C4-2B (cell line): ENCODE measurements at regions not wholly inside any gene's neighbourhood (a gene's known extent, or its start where the extent isn't known, plus 50 kb on each side); places are given as distances from the start of the nearest gene placed in this dataset.

ENCODE experiments used
- H3K27ac ChIP-seq: fragments of 450-650 bp; 2 replicates; pipeline ENCODE4 v1.5.1; 2017
- CTCF ChIP-seq: fragments of 450-650 bp; conservative IDR thresholded peaks from 2 replicates; pipeline ENCODE4 v1.5.1; 2017; ENCODE audit warnings: mild to moderate bottlenecking
- ZFX ChIP-seq: fragments of 450-650 bp; IDR thresholded peaks from 2 replicates; pipeline ENCODE4 v1.6.1; 2017

DNA sequence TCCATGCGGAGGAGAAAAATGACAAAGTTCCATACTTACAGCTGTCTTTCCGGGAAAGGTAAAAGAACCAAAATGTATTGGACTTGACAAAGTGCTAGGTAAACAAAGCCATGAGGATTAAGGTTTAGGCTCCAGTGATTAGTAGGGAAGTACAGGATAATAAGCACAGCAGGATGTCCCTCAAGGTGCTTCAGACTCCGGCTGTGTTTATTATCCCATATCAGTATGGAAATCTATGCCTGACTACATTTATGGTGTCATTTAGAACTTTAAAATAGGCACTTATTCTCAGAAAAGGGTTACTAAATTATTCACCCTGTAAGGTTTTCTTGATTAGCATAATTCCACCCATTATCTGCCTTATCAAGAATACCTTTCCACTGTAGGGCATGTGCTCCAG, 136.3 kb upstream of the CCDC68 start:
- TF ChIP-seq CTCF (no peak), ZFX (no peak)
- no peak overlapping the region for H3K27ac ChIP-seq

DNA sequence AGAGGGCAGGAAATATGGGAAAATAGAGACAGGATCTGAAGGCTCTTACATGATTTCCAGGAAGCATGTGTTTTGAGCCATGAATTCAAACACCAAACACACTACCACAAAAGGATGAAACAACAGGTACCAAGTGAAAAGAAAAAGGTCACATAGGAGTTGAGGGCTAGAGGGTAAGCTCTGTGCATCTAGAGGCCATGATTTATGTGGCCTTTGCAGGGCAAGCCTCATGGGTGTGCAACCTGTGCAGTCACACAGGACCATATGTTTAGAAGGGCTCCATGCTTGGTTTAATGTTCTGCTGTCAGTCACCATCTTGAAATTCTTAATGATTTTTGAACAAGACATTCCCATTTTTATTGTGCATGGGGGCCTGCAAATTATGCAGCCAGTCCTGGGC, 134.5 kb upstream of the CCDC68 start:
- no peak for TF ChIP-seq CTCF
- TF ChIP-seq ZFX = no peak
- no peak overlapping the region for H3K27ac ChIP-seq

DNA sequence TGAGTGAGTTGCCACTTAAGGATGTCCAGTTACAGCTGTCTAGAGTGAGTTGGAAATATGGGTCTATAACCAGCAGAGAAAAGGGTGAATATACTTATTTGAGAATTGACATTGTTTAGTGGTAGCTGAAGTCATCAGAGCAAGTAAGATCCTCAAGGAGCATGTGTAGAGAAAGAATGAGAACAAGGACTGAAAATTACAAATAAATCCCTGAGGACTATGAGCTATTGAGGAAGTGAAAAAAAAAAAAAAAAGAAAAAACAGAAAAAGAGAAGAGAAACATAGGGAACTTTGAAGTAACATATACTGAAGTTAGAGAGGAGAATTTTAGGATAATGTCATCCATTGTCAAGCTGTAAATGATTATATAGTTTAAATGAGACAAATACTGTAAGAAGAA, 134.0 kb upstream of the CCDC68 start:
- TF ChIP-seq ZFX (no peak), CTCF (no peak)
- H3K27ac ChIP-seq = no peak overlapping the region

GRCh38 chr18:55092166-55092565, 132.9 kb upstream of the CCDC68 start:
- H3K27ac ChIP-seq = no peak overlapping the region
- TF ChIP-seq CTCF (no peak), ZFX (no peak)

GRCh38 chr18:55090564-55091188, 131.4 kb upstream of the CCDC68 start:
- no peak overlapping the region for H3K27ac ChIP-seq
- TF ChIP-seq CTCF (no peak), ZFX (no peak)

DNA sequence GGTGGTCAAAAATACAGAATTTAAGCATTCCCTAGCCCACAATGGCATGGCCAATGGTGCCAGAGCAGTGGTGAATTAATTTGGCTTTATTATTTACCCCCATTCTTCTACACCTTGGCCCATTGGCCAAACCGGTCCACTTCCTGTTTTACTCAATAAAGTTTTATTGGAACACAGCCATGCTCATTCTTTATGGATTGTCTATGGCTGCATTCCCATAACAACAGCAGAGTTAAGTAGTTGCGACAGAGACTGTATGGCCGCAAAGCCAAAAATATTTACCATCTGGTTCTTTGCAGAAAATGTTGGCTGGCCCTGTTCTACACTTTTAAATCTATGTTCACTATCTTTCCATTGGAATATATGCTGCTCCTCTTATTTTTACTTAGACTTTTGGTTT, 130.3 kb upstream of the CCDC68 start:
- H3K27ac ChIP-seq = no peak overlapping the region
- no peak for TF ChIP-seq ZFX
- no peak for TF ChIP-seq CTCF

GRCh38 chr18:55088561-55088960, 129.3 kb upstream of the CCDC68 start:
- no peak for TF ChIP-seq ZFX
- no peak for TF ChIP-seq CTCF
- H3K27ac ChIP-seq = no peak overlapping the region
